Inferior parietal cortex (tissue), 1 donor: ENCODE measurements at regions not wholly inside any gene's neighbourhood (a gene's known extent, or its start where the extent isn't known, plus 50 kb on each side); places are given as distances from the start of the nearest gene placed in this dataset.
"Not testable (repeated sequence)": the region's sequence is repeated elsewhere in the genome, so short reads cannot be mapped to it uniquely, and the experiment has no call there.

Experiments
- DNase-seq: peaks from one replicate; pipeline ENCODE4 v3.0.0-alpha.2; 2016; ENCODE audit errors: extremely low spot score

- not testable (repeated sequence) for DNase-seq
These were observed 84.9 kb upstream of the METTL9 start for GRCh38 chr16:21514474-21514840.

DNA sequence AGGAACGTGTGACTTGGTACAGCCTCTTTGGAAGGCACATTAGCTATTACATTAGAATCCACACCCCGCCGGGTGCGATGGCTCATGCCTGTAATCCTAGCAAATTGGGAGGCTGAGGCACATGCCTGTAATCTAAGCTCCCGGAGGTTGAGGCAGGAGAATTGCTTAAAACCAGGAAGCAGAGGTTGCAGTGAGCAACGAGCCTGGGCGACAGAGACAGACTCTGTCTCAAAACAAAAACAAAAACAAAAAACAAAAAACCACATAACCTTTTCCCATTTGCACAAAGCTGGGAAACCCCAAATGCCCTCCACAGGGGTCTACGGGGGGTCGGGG lies 82.7 kb upstream of the METTL9 start:
- not testable (repeated sequence) for DNase-seq

DNA sequence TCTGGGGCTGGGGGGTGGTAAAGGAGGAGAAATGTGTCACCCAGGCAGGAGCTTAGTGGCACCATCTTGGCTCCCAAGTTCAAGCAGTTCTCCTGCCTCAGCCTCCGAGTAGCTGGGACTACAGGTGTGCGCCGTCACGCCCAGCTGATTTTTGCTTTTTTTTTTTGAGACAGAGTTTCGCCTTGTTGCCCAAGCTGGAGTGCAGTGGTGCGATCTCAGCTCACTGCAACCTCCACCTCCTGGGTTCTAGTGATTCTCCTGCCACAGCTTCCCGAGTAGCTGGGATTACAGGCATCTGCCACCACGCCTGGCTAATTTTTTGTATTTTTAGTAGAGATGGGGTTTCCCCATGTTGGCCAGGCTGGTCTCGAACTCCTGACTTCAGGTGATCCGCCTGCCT lies 82.1 kb upstream of the METTL9 start:
- not testable (repeated sequence) for DNase-seq

DNA sequence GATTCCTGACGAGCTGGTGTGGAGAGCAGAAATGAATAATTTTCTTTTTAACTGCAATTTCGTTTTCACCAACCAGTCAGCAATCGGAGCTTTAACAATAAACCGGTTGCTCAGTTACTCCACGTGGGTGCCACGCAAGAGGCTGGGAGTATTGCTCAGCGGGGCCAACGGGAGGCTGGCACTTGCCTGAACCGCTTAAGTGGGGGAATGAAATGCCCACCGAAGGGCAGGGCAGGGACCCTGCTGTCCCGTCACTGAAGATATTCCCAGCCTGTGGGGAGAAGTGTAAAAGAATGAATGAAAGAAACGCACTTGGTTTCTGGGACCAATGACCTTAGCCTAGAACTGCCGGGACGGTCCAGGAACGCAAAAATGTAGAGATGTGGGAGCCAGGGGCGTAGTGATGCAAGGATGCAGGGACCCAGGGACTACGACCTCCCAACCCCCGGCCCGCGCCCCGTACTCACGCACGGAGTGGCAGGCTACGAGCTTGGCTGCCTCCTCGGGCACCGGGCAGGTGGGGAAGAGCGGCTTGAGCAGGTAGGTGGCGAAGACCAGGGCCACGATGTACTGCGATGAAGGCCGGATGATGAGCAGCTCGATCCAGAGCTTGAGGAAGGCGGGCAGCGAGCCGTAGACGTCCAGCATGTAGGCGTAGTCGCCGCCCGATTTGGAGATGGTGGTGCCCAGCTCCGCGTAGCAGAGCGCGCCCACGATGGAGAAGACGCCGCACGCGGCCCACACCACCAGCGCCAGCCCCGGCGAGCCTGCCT lies 79.8 kb upstream of the METTL9 start:
- not testable (repeated sequence) for DNase-seq

DNA sequence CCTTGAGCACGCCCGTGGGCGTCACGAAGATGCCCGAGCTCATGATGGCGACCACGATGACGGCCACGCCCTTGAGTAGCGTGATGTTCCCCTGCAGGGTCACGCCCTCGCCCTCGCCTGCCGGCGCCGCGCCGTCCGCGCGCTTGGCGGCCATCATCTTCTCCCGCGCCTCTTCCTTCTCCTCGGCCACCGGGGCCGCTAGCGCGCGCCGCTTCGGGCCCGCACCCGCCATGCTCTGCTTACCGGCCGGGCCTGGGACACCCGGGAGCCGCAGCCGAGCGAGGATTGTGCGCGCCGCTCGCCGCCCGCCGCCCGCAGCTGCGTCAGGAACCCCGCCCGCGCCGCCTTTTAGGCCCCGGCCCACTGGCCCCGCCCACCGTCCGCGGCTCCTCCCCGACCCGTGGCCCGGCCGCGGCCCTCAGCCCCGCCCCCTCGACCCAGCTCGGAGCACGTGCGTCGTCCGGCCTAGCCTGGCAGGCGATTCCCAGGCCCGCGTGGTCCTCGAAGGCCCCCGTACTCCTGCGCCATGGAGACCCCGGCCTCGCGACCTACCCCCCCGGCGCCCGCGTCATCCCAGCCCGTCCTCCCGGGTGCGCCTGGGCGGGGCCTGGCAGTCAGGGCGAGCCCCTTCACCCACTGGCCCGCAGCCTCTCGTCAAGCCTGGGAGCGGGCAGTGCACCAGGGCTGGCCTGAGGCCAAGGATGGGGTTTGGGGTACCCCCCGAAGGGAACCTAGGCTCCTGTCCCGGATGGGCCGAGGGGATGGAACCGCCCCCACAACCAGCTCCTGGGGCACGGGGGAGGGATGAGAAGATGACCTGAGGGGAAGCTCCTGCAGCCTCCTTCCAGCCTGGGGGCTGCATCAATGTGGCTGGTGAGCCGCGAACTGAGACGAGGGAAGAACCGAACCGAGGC lies 79.0 kb upstream of the METTL9 start:
- DNase-seq, result peak; percentile 94

DNA sequence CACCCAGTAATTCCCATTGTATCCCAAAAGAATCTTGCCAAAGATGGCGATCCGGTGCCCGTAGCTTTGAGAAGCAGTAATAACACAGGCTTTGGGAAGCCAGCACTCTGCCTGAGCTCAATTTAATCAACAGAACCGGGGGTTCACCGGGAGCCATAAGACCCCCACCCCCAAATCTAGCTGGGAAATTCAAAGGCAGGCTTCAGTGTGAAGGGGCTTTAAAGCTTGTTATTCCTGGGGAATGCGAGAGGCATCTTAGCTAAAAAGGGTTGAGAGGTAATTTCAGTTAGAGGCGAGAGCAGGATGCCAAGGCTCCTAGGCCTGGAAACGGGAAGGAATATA lies 78.4 kb upstream of the METTL9 start:
- DNase-seq, result not testable (repeated sequence)

DNA sequence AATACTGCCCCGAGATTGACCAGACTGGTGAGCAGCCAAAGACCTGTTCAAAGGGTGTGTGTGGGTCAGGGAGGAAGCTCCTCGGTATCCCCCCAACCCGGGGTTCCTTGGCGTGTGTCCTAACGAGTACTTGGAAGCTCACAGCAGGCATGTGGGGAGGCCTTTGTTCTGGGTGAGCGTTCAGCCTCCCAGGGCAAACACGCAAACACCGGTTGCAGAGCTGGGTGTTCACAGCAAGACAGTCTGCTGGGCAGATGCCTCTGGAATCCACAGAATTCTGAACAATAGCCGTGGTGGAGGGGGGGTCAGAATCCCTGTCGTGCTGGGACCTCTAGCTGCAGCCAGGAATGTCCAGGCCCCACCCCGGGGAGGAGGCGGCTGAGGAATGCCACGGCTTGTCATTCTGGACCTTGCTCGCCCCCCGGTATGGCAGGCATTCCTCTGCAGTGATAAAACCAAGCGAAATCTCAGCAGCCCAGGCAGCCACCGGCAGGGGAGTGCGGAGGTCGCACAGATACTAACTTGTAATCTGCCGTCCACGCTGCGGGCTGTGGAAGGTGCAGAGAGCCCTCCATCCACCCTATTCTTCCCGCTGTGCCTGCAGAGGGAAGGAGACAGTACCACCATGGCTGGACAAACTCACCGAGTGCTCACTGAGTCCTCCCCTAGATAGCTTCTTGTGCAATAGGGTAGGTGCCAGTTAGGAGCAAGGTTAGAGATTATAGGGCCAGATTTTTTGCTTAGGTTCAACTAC lies 77.8 kb upstream of the METTL9 start:
- not testable (repeated sequence) for DNase-seq

DNA sequence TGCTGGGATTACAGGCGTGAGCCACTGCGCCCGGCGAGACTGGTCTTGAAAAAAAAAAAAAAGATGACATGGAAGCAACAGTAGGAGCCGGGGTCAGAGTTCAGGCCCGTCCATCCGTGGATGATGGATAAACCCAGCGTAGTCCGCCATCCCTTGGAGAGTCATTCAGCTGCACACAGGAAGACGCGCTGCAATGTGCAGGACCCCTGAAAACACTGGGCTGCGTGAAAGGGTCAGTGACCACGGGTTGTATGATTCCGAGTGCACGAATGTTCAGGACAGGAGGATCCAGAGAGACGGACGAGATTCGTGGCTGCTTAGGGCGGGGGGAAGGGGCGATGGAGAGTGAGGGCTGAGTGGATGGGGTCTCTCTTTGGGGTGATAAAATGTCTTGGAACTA lies 76.5 kb upstream of the METTL9 start:
- DNase-seq, result not testable (repeated sequence)

DNA sequence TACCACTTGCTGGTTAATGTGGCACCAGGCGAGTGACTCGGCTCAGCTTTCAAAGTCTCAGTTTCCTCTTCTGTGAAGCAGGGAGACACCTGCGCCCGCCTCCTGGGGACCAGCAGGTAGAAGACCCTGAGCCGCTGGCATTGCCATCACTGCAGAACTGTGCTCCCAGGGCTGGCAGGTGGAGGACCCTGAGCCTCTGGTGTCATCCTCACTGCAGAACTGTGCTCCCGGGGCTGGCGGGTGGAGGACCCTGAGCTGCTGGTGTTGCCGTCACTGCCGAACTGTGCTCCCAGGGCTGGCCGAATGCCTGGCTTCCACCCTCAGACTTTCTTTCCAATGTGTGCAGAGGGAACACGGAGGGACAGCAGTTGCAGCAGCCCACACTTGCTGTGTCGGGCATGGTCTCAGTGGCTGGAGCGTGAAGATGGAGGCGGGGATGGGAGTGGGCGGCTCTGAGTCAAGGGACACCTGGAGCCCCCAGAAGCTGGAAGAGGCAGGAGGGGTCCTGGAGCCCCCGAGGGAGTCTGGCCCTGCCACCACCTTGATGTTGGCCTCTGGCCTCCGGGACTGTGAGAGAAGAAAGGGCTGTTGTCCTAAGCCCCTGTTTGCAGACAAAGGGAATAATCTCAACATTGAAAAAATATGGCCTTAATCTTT lies 75.8 kb upstream of the METTL9 start:
- DNase-seq, result no peak

GRCh38 chr16:21524068-21524751 lies 75.2 kb upstream of the METTL9 start:
- DNase-seq, result no peak

GRCh38 chr16:21524752-21525028 lies 74.7 kb upstream of the METTL9 start:
- DNase-seq, result not testable (repeated sequence)

GRCh38 chr16:21525029-21525895 lies 74.1 kb upstream of the METTL9 start:
- DNase-seq, result not testable (repeated sequence)

DNA sequence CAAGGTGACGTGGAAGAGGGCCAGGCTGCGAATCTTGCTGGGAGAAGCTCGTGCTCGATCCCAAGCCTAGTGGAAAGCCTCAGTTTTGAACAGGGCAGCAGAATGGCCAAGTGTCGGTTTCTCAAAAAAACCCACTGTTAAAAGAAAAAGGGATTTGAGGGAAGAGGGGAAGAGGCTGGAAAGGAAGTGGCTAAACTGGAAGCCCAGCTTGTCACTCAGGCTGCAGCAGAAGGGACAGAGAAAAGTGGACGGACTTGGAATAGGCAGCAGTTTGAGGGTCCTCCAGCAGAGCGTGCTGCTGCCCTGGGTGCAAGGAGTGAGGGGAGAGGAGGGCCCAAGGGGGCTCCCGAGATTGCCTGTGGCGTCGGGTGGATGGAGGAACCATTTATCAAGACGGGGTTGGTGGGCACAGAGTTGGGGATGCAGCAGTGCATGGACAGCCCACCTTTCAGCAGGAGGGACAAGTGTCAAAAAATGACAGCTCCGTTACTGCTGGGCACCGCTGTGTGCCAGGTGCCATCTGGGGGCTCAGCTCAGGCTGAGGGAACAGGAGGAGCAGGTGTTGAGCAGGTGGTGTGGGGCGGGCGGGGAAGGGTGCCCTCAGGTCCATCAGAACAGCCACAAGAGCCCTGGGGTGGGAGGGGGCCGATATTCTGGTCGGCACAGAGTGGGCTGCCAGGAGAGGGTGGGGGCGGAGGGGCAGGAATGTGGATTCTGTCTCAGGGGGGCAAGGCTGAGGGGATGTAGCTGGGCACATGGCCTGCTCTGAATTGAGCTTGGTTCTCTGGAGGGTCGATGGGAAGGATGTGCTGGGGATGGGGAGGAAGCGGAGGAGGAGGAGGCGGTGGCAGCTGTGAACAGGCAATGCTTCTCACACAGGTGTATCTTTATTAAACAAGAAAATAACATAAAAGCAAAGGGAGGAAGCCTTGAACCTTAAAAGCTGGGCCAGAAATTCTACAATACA lies 73.1 kb upstream of the METTL9 start:
- DNase-seq, result not testable (repeated sequence)

- DNase-seq, result no peak
These were observed 72.2 kb upstream of the METTL9 start for GRCh38 chr16:21526923-21527807.

GRCh38 chr16:21529060-21529658 lies 70.2 kb upstream of the METTL9 start:
- DNase-seq, result not testable (repeated sequence)

DNA sequence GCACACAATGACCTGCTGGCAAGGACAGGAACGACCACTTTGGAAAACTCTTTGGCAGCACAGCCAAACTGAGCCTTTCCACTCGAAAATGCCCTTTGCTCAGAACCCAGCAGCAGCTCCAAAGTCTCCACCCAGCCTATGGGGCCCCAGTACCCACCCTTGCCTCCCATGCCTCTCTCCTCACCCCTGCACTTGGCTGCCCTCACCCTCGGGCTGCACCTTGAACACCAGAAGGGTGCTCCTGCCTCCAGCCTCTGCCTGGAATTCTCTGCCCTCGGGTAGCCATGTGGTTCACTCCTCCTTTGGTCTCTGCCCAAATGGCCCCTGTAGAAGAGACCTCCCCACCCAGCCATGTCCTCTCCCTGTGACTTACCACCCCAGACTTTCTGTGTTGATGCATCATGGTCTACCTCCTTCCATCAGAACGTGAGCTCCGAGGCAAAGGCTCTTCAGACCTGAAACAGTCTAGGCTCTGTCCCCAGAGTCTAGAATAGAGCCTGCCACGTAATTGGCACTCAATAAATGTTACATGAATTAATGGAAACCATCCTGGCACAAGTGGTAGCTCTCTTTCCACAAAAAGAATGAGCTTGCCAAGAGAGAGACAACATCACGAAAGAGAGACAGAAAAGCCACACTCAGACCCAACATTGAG lies 68.5 kb upstream of the METTL9 start:
- DNase-seq, result not testable (repeated sequence)

GRCh38 chr16:21532996-21533395 lies 66.4 kb upstream of the METTL9 start:
- DNase-seq, result not testable (repeated sequence)
